Retina (tissue), 1 donor: ENCODE measurements at regions not wholly inside any gene's neighbourhood (a gene's known extent, or its start where the extent isn't known, plus 50 kb on each side); places are given as distances from the start of the nearest gene placed in this dataset.

ENCODE experiments used
- DNase-seq: peaks from one replicate; pipeline ENCODE4 v3.0.0-alpha.2; 2016

- DNase-seq: no peak
These were observed 1473.6 kb downstream of the BRD1 start for GRCh38 chr22:48354096-48354495.

GRCh38 chr22:48353116-48353947, 1474.3 kb downstream of the BRD1 start:
- no peak for DNase-seq

- no peak for DNase-seq
These were observed 1475.4 kb downstream of the BRD1 start for GRCh38 chr22:48352086-48352911.

- no peak for DNase-seq
These were observed 1476.1 kb downstream of the BRD1 start for GRCh38 chr22:48351376-48352085.

GRCh38 chr22:48350456-48350855, 1477.2 kb downstream of the BRD1 start:
- DNase-seq: no peak

- no peak for DNase-seq
These were observed 1478.8 kb downstream of the BRD1 start for GRCh38 chr22:48348855-48349254.

GRCh38 chr22:48347311-48347710, 1480.4 kb downstream of the BRD1 start:
- DNase-seq: no peak

- DNase-seq: no peak
These were observed 1480.8 kb downstream of the BRD1 start for GRCh38 chr22:48346911-48347310.

- no peak for DNase-seq
These were observed 1481.4 kb downstream of the BRD1 start for GRCh38 chr22:48346311-48346710.

- no peak for DNase-seq
These were observed 1482.0 kb downstream of the BRD1 start for GRCh38 chr22:48345631-48346030.

- DNase-seq: no peak
These were observed 1484.2 kb downstream of the BRD1 start for GRCh38 chr22:48343461-48343860.

GRCh38 chr22:48342732-48343131, 1484.9 kb downstream of the BRD1 start:
- no peak for DNase-seq

- no peak for DNase-seq
These were observed 1485.7 kb downstream of the BRD1 start for GRCh38 chr22:48342016-48342415.

- DNase-seq: no peak
These were observed 1486.7 kb downstream of the BRD1 start for GRCh38 chr22:48340727-48341709.

- no peak for DNase-seq
These were observed 1487.5 kb downstream of the BRD1 start for GRCh38 chr22:48340191-48340590.

GRCh38 chr22:48338793-48339705, 1488.6 kb downstream of the BRD1 start:
- no peak for DNase-seq

- DNase-seq: no peak
These were observed 1489.5 kb downstream of the BRD1 start for GRCh38 chr22:48337957-48338792.

GRCh38 chr22:48336339-48337060, 1491.2 kb downstream of the BRD1 start:
- DNase-seq: no peak

GRCh38 chr22:48335442-48336139, 1492.1 kb downstream of the BRD1 start:
- DNase-seq: no peak
